Brain microvascular endothelial cell (primary cell): ENCODE measurements at regions not wholly inside any gene's neighbourhood (a gene's known extent, or its start where the extent isn't known, plus 50 kb on each side); places are given as distances from the start of the nearest gene placed in this dataset.
A peak's percentile ranks its signal among the peaks of the same experiment; 100 is the strongest.

Source experiments
- DNase-seq: peaks from one replicate; pipeline ENCODE4 v3.0.0-alpha.2; 2020
- H3K27ac ChIP-seq: fragments of 250-450 bp; sonication (Bioruptor Pico); 2 replicates; pipeline ENCODE4 v1.5.1; 2020; ENCODE audit warnings: mild to moderate bottlenecking, moderate library complexity
- H3K27me3 ChIP-seq: fragments of 250-450 bp; sonication (Bioruptor Pico); replicated peaks from 2 replicates; pipeline ENCODE4 v1.5.1; 2020; ENCODE audit warnings: mild to moderate bottlenecking
- H3K36me3 ChIP-seq: fragments of 250-450 bp; sonication (Bioruptor Pico); replicated peaks from 2 replicates; pipeline ENCODE4 v1.5.1; 2020; ENCODE audit warnings: mild to moderate bottlenecking
- H3K4me3 ChIP-seq: 2 replicates; pipeline ENCODE4 v1.5.1; 2011; ENCODE audit warnings: low read depth, mild to moderate bottlenecking, control low read depth, low read length, moderate library complexity
- in situ Hi-C: cut with HindIII; loops from 2 replicates; pipeline ENCODE4 v1.10.0; 2017; ENCODE audit warnings: low sequenced_read_pairs, low pct_ligation_motif_present
- TF ChIP-seq, protein P1 (sequence below): IDR thresholded peaks from 2 replicates; pipeline ENCODE4 v1.5.1; 2011; ENCODE audit warnings: low read depth, mild to moderate bottlenecking, moderate library complexity, low read length, control low read depth, inconsistent platforms; ENCODE audit errors: missing control alignments

GRCh38 chr4:119744580-119744979 lies 116.0 kb upstream of the PDE5A start:
- H3K4me3 ChIP-seq, result no peak overlapping the region
- in situ Hi-C loops, result no loop called here
- no peak for DNase-seq

DNA sequence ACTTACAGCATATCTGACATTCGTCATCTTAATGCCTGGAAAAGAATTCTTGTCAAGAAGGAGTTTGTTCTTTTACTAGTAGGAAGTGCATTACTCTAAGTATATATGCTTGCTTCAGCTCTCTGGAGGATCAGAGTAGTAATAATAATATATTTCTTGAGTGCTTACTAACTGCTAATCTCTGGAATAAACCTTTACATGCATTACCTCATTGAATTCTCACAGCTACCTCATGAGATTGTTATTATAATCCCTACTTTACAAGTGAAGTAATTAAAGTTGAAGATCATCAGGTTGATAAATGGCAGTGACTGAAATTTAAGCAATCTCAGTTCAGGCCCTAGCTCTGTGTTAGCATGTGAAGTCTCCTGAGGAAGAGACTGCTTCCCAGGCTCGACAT lies 115.0 kb upstream of the PDE5A start:
- no peaks in the 10 kb centered on the region for H3K27me3 ChIP-seq
- in situ Hi-C loops, result no loop called here

More at GRCh38 chr4:119744580-119744979, 116.0 kb upstream of the PDE5A start:
- no peak overlapping the region for H3K27ac ChIP-seq
- H3K27me3 ChIP-seq, result no peaks in the 10 kb centered on the region
- H3K36me3 ChIP-seq, result no peaks in the 10 kb centered on the region
- TF ChIP-seq, protein P1, sequence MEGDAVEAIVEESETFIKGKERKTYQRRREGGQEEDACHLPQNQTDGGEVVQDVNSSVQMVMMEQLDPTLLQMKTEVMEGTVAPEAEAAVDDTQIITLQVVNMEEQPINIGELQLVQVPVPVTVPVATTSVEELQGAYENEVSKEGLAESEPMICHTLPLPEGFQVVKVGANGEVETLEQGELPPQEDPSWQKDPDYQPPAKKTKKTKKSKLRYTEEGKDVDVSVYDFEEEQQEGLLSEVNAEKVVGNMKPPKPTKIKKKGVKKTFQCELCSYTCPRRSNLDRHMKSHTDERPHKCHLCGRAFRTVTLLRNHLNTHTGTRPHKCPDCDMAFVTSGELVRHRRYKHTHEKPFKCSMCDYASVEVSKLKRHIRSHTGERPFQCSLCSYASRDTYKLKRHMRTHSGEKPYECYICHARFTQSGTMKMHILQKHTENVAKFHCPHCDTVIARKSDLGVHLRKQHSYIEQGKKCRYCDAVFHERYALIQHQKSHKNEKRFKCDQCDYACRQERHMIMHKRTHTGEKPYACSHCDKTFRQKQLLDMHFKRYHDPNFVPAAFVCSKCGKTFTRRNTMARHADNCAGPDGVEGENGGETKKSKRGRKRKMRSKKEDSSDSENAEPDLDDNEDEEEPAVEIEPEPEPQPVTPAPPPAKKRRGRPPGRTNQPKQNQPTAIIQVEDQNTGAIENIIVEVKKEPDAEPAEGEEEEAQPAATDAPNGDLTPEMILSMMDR, result no peak

GRCh38 chr4:119739796-119740195 lies 111.2 kb upstream of the PDE5A start:
- TF ChIP-seq, protein P1, result no peak
- Histone ChIP-seq H3K27ac (no peak overlapping the region), H3K4me3 (no peak overlapping the region), H3K27me3 (no peaks in the 10 kb centered on the region), H3K36me3 (no peaks in the 10 kb centered on the region)
- DNase-seq, result no peak
- in situ Hi-C loops, result no loop called here

More for the DNA sequence above, 115.0 kb upstream of the PDE5A start:
- Histone ChIP-seq H3K4me3 (no peak overlapping the region), H3K36me3 (no peaks in the 10 kb centered on the region), H3K27ac (no peak overlapping the region)
- no peak for DNase-seq
- TF ChIP-seq, protein P1, result no peak

DNA sequence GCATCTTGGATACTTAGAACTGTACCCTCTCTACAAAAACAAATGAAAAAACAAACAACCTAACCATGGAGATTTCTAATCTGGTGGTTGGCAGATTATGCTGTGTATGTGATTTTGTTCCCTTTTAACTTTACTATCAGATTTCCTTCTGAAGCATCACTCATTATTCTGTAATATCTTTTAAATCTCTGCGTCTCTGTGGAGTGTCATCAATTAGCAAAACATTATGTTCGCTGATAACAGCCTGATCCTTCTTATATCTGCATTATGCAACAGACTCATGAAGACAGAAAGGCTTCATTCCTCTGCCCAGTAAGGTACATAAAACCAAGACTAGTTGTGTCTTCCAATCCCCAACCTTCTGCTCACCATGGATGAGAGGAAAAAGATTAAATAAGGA lies 110.3 kb upstream of the PDE5A start:
- TF ChIP-seq, protein P1, result no peak
- Histone ChIP-seq H3K4me3 (no peak overlapping the region), H3K27me3 (no peaks in the 10 kb centered on the region), H3K36me3 (no peaks in the 10 kb centered on the region), H3K27ac (no peak overlapping the region)
- in situ Hi-C loops, result no loop called here
- DNase-seq, result no peak

DNA sequence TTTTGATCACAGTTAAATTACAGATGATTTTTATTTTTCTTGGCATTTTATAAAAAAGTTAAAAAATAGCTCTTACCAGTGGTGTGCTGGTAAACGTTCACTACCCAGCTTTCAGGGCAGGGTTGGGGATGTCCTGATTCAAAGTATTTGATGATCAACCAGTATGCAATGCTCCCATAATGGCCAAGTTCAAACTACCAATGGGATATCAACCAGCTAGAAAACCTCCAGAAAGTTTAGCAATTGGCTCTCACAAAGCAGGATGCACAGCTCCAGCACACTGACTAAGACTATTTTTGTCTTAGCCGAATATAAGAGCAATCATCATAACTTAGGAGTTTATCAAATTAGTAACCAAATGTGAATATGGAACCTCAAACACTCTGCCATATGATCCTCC lies 108.0 kb upstream of the PDE5A start:
- H3K4me3 ChIP-seq, result no peak overlapping the region
- no peaks in the 10 kb centered on the region for H3K36me3 ChIP-seq
- no peak overlapping the region for H3K27ac ChIP-seq
- in situ Hi-C loops, result no loop called here
- DNase-seq, result no peak
- H3K27me3 ChIP-seq, result no peaks in the 10 kb centered on the region
- TF ChIP-seq, protein P1, result no peak

DNA sequence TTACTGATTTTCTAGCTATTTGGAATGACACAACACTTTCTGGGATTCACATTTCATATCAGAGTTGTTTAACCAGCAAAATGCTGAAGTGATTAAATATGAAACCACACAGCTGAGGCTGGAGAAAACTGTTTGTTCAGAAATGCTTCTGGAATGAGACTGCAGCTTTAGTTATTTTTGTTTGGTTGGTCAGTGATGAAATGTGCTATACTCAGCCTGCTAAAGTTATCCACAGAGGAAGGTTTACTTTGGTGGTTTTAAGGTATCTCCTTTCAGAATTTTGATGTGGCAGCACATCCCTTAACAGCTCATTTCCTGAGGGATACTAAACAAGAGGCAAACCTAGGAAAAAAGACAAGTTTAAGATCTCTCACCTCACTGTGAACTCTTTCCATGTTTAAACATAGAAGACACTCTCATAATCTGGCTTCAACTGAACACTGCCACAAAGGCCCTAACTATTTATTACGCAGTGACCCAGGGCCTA lies 106.6 kb upstream of the PDE5A start:
- TF ChIP-seq, protein P1, result no peak
- peak; percentile 93 for DNase-seq
- peak overlapping the region; percentile 85 for H3K27ac ChIP-seq
- H3K27me3 ChIP-seq, result no peaks in the 10 kb centered on the region
- no peaks in the 10 kb centered on the region for H3K36me3 ChIP-seq
- in situ Hi-C loops, result no loop called here
- H3K4me3 ChIP-seq, result no peak overlapping the region
